Spleen (tissue), 11 donors: ENCODE measurements at regions not wholly inside any gene's neighbourhood (a gene's known extent, or its start where the extent isn't known, plus 50 kb on each side); places are given as distances from the start of the nearest gene placed in this dataset.

Source experiments
- DNase-seq: peaks from one replicate; pipeline ENCODE4 v3.0.0-alpha.2; 2020
- H3K27ac ChIP-seq, 8 donors: fragments of 200-600 bp; sonication (generic) in 7 of 8; 1 replicate in 4 of 8; 2 replicates in 4 of 8; pipeline versions ENCODE4 v1.5.0 to v1.8.0; 2016 to 2021; ENCODE audit warnings: inconsistent platforms in 4 of 8, mild to moderate bottlenecking in 4 of 8, moderate library complexity in 1 of 8
- H3K27me3 ChIP-seq, 7 donors: fragments of 200-600 bp; sonication (generic) in 6 of 7; replicated peaks in 1 of 7; 1 replicate in 4 of 7; 2 replicates in 3 of 7; pipeline versions ENCODE4 v1.5.0 to v1.8.0; 2016 to 2021; ENCODE audit warnings: inconsistent platforms in 3 of 7, mild to moderate bottlenecking in 1 of 7
- H3K36me3 ChIP-seq, 6 donors: fragments of 200-600 bp; sonication (generic) in 5 of 6; 1 replicate in 4 of 6; 2 replicates in 2 of 6; pipeline versions ENCODE4 v1.5.0 to v1.8.0; 2016 to 2021; ENCODE audit warnings: inconsistent platforms in 2 of 6
- H3K4me1 ChIP-seq, 6 donors: fragments of 200-600 bp; sonication (generic) in 5 of 6; 1 replicate in 3 of 6; 2 replicates in 3 of 6; pipeline versions ENCODE4 v1.5.0 to v1.8.0; 2016 to 2021; ENCODE audit warnings: inconsistent platforms in 3 of 6
- H3K4me3 ChIP-seq, 8 donors: fragments of 200-600 bp; sonication (generic) in 7 of 8; 1 replicate in 4 of 8; 2 replicates in 4 of 8; pipeline versions ENCODE4 v1.5.0 to v1.8.0; 2016 to 2021; ENCODE audit warnings: inconsistent platforms in 4 of 8, mild to moderate bottlenecking in 4 of 8, moderate library complexity in 2 of 8
- H3K9me3 ChIP-seq, 8 donors: fragments of 200-600 bp; sonication (generic) in 7 of 8; 1 replicate in 4 of 8; 2 replicates in 4 of 8; pipeline versions ENCODE4 v1.5.0 to v1.8.0; 2016 to 2021; ENCODE audit warnings: inconsistent platforms in 4 of 8
- POLR2A ChIP-seq, 3 donors: fragments of 450-650 bp; IDR thresholded peaks; one replicate each; pipeline ENCODE4 v1.5.1; 2017; ENCODE audit warnings: antibody characterized with exemption in 3 of 3, mild to moderate bottlenecking in 1 of 3
- POLR2AphosphoS5 ChIP-seq, 3 donors: sonication (generic); formaldehyde crosslinking; IDR thresholded peaks; one replicate each; pipeline ENCODE4 v1.5.1; 2017; ENCODE audit warnings: antibody characterized with exemption in 3 of 3
- WGBS, 5 donors: extraction: QIAGEN DNeasy Blood & Tissue Kit in 3 of 5; methylation state at CpG; one replicate each; pipeline versions ENCODE4 v1.1.5 to v1.1.7; 2013 to 2018; 5-methylcytosine and 5-hydroxymethylcytosine counted together
- intact Hi-C: fragments of 100-400 bp; cut with DNase I; formaldehyde crosslinking; loops from one replicate; pipeline ENCODE4 v1.15.0; 2023; ENCODE audit warnings: low total_unique reads
- TF ChIP-seq, protein P1 (sequence below), 11 experiments: fragments of 200-600 bp in 7 of 11; fragments of 450-650 bp in 4 of 11; sonication (generic) in 4 of 11; IDR thresholded peaks in 8 of 11; conservative IDR thresholded peaks in 3 of 11; 1 replicate in 7 of 11; 2 replicates in 4 of 11; pipeline versions ENCODE4 v1.4.0 to v1.8.0; 2016 to 2021; ENCODE audit warnings: antibody characterized with exemption in 11 of 11, inconsistent platforms in 4 of 11, mild to moderate bottlenecking in 1 of 11
- donor health status: healthy with polysubstance abuse.
- donor health status: DM: no; HTN: no; CAD: no; lungs with moderate emphysema.
- donor health status: DM: no; HTN: no; CAD: no.
- donor health status: Bipolar disorder and iron deficiency.
- donor health status: healthy.
- donor health status: DM: no; HTN: no; CAD: no.
- donor health status: DM: yes; HTN: yes; CAD: no.

DNA sequence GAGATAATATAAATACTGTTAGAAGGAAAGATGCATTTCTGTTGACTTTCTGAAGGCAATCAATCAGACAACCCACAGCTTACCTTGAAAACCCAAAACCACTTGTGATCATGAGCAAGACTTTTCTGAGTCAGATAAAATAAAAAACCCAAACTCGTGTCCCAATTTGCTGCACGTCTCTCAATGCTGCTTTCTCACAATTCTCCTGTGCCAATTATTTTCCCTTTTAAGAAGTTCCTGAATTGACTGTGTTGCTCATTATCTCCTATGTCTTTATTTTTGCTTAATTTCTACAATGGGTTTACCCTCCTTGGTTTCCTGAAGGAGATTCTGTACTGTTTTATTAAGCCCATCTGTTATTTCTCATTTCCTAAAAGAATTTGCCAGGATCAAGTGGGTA is 1891.9 kb upstream of the PCDH10 start:
- Histone ChIP-seq H3K27ac (no peak overlapping the region), H3K36me3 (no peaks in the 10 kb centered on the region), H3K4me1 (no peaks in the 10 kb centered on the region), H3K27me3 (no peaks in the 10 kb centered on the region), H3K4me3 (no peak overlapping the region), H3K9me3 (no peaks in the 10 kb centered on the region)
- DNase-seq = no peak
- intact Hi-C loops = no loop called here
- TF ChIP-seq, protein P1, sequence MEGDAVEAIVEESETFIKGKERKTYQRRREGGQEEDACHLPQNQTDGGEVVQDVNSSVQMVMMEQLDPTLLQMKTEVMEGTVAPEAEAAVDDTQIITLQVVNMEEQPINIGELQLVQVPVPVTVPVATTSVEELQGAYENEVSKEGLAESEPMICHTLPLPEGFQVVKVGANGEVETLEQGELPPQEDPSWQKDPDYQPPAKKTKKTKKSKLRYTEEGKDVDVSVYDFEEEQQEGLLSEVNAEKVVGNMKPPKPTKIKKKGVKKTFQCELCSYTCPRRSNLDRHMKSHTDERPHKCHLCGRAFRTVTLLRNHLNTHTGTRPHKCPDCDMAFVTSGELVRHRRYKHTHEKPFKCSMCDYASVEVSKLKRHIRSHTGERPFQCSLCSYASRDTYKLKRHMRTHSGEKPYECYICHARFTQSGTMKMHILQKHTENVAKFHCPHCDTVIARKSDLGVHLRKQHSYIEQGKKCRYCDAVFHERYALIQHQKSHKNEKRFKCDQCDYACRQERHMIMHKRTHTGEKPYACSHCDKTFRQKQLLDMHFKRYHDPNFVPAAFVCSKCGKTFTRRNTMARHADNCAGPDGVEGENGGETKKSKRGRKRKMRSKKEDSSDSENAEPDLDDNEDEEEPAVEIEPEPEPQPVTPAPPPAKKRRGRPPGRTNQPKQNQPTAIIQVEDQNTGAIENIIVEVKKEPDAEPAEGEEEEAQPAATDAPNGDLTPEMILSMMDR (IDR thresholded peaks at IDR 0.05 in 8 of 11, conservative IDR thresholded peaks at IDR 0.05 in 3 of 11) = no peak
- TF ChIP-seq POLR2A (IDR thresholded peaks at IDR 0.05) = no peak
- no peak for TF ChIP-seq POLR2AphosphoS5 (IDR thresholded peaks at IDR 0.05)
- 80 to 87% (median 82%) methylated on average over 2 of the region's 2 CpGs for WGBS, 5 donors

DNA sequence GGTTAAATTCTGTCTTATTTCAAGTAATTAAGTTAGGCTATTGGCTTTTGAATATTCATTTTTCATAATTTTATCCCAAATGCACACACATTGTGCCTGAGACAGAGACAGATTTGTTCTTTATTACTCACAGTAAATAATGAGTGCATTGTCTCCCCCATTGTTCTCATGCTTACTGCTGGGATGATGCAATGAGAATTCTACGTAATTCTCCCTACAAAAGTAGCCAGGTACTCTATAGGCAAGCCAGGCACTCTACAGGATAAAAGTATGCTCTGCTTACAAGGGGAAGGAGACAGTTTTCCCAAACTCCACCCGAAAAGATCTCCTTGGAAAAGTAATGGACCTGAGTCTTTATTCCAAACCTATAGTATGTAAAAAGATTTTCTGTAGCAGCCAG is 1890.7 kb upstream of the PCDH10 start:
- H3K4me3 ChIP-seq = no peak overlapping the region
- H3K9me3 ChIP-seq = no peaks in the 10 kb centered on the region
- H3K36me3 ChIP-seq = no peaks in the 10 kb centered on the region
- no peak overlapping the region for H3K27ac ChIP-seq
- intact Hi-C loops = no loop called here
- TF ChIP-seq, protein P1 (IDR thresholded peaks at IDR 0.05 in 8 of 11, conservative IDR thresholded peaks at IDR 0.05 in 3 of 11) = no peak
- TF ChIP-seq POLR2AphosphoS5 (IDR thresholded peaks at IDR 0.05) (no peak), POLR2A (IDR thresholded peaks at IDR 0.05) (no peak)
- no peaks in the 10 kb centered on the region for H3K4me1 ChIP-seq
- DNase-seq = no peak
- no peaks in the 10 kb centered on the region for H3K27me3 ChIP-seq
- 73 to 88% (median 77%) methylated on average over 2 of the region's 2 CpGs for WGBS, 5 donors

DNA sequence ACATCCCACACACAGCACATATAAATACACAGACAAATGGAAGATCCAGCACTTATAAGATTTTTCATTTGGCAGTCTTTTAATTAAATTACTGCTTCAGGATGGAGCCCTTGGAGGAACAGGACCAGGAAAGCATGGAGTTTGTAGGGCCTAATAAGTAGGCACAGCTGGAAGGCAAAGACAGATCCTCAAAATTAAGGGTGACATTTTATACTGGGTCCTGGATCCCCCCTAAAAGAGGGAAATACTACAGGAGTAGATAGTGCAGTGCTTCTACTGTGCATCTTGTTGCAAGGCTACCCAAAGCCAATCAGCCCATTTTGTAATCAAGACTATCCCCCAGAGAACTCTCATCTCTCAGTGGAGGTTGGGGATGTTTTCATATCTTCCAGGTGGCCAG is 1860.7 kb upstream of the PCDH10 start:
- intact Hi-C loops = no loop called here
- Histone ChIP-seq H3K9me3 (peaks cover 0 to 53% (median 37%) of the 10 kb centered on the region in 8 donors), H3K4me1 (no peaks in the 10 kb centered on the region), H3K36me3 (no peaks in the 10 kb centered on the region), H3K27me3 (no peaks in the 10 kb centered on the region), H3K27ac (no peak overlapping the region), H3K4me3 (no peak overlapping the region)
- TF ChIP-seq POLR2A (IDR thresholded peaks at IDR 0.05) = no peak
- no peak for TF ChIP-seq POLR2AphosphoS5 (IDR thresholded peaks at IDR 0.05)
- TF ChIP-seq, protein P1 (IDR thresholded peaks at IDR 0.05 in 8 of 11, conservative IDR thresholded peaks at IDR 0.05 in 3 of 11) = no peak
- DNase-seq = no peak

DNA sequence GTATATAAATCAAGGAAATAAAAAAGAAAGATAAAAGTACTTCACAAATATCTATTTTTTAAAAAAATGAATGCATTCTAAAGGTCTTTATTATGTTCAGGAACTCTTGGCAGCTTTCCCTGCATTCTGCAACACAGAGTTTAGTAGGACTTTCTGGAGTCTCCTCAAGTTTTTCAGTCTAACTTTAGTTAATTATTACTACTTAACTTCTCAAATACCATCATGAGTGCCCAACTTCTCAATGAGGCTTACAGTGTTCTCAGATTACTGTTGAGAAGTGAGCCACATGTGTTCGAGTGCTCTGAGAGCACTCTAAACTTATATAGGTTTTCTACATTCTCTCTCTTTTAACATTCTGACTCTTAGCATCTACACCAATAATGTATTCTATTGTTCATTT is 1852.9 kb upstream of the PCDH10 start:
- TF ChIP-seq POLR2A (IDR thresholded peaks at IDR 0.05) = no peak
- no peaks in the 10 kb centered on the region for H3K4me1 ChIP-seq
- 69 to 85% (median 83%) methylated on average over 1 of the region's 1 CpG for WGBS, 5 donors
- DNase-seq = no peak
- intact Hi-C loops = no loop called here
- H3K4me3 ChIP-seq = no peak overlapping the region
- no peak overlapping the region for H3K27ac ChIP-seq
- peaks cover 0 to 8% (median 0%) of the 10 kb centered on the region in 8 donors for H3K9me3 ChIP-seq
- no peaks in the 10 kb centered on the region for H3K27me3 ChIP-seq
- no peaks in the 10 kb centered on the region for H3K36me3 ChIP-seq

DNA sequence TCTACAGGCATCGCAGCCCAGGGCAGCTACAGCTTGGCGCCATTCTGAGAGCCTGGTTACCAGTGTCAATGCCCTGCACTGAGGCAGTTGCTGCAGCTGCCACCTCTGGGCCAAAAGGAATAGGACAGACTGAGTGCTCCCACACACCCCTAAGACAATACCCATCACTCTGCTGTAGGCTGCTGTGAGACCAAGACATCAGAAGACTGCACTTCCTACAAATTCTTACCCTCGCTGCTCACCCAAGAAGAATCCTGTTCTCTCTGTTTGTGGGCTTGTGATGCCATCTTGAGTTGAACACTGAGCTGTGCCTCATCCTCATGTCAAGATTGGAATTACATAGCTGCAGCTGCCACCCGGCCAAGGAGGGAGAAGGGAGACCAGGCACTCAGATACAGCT is 1847.0 kb upstream of the PCDH10 start:
- TF ChIP-seq, protein P1 (IDR thresholded peaks at IDR 0.05 in 8 of 11, conservative IDR thresholded peaks at IDR 0.05 in 3 of 11) = no peak
- no peak for TF ChIP-seq POLR2AphosphoS5 (IDR thresholded peaks at IDR 0.05)
- no peak for TF ChIP-seq POLR2A (IDR thresholded peaks at IDR 0.05)
- WGBS, 5 donors = 75 to 84% (median 76%) methylated on average over 4 of the region's 4 CpGs
- H3K36me3 ChIP-seq = no peaks in the 10 kb centered on the region
- peaks cover 0 to 27% (median 14%) of the 10 kb centered on the region in 8 donors for H3K9me3 ChIP-seq
- no peak overlapping the region for H3K4me3 ChIP-seq
- no peaks in the 10 kb centered on the region for H3K4me1 ChIP-seq
- intact Hi-C loops = no loop called here
- no peaks in the 10 kb centered on the region for H3K27me3 ChIP-seq
- DNase-seq = peak; percentile 22
- H3K27ac ChIP-seq = no peak overlapping the region
